Brain microvascular endothelial cell (primary cell): ENCODE measurements at regions not wholly inside any gene's neighbourhood (a gene's known extent, or its start where the extent isn't known, plus 50 kb on each side); places are given as distances from the start of the nearest gene placed in this dataset.

Experiments
- DNase-seq: peaks from one replicate; pipeline ENCODE4 v3.0.0-alpha.2; 2020
- H3K27ac ChIP-seq: fragments of 250-450 bp; sonication (Bioruptor Pico); 2 replicates; pipeline ENCODE4 v1.5.1; 2020; ENCODE audit warnings: mild to moderate bottlenecking, moderate library complexity
- H3K27me3 ChIP-seq: fragments of 250-450 bp; sonication (Bioruptor Pico); replicated peaks from 2 replicates; pipeline ENCODE4 v1.5.1; 2020; ENCODE audit warnings: mild to moderate bottlenecking
- H3K36me3 ChIP-seq: fragments of 250-450 bp; sonication (Bioruptor Pico); replicated peaks from 2 replicates; pipeline ENCODE4 v1.5.1; 2020; ENCODE audit warnings: mild to moderate bottlenecking
- H3K4me3 ChIP-seq: 2 replicates; pipeline ENCODE4 v1.5.1; 2011; ENCODE audit warnings: low read depth, mild to moderate bottlenecking, control low read depth, low read length, moderate library complexity
- in situ Hi-C: cut with HindIII; loops from 2 replicates; pipeline ENCODE4 v1.10.0; 2017; ENCODE audit warnings: low sequenced_read_pairs, low pct_ligation_motif_present
- TF ChIP-seq, protein P1 (sequence below): IDR thresholded peaks from 2 replicates; pipeline ENCODE4 v1.5.1; 2011; ENCODE audit warnings: low read depth, mild to moderate bottlenecking, moderate library complexity, low read length, control low read depth, inconsistent platforms; ENCODE audit errors: missing control alignments

DNA sequence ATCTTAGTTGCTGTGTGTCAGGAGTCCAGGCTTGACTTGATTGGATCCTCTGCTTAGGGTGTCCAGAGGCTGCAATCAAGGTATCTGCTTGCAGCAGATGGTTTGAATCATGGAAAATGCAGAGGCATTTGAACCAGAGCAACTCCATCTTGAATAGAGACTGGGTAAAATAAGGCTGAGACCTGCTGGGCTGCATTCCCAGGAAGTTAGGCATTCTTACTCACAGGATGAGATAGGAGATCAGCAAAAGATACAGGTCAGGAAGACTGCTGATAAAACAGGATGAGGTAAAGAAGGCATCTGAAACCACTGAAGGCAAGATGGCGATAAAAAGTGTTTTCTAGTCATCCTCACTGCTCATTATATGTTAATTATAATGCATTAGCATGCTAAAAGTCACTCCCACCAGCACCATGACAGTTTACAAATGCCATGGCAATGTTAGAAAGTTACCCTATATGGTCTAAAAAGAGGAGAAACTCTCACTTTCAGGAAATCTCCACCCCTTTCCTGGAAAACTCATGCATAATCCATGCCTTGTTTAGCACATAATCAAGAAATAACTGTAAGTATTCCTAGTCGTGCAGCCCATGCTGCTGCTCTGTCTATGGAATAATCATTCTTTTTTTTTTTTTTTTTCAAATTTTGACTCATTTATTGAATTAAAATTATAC is 218.3 kb upstream of the CPNE8 start:
- in situ Hi-C loops = no loop called here
- TF ChIP-seq, protein P1, sequence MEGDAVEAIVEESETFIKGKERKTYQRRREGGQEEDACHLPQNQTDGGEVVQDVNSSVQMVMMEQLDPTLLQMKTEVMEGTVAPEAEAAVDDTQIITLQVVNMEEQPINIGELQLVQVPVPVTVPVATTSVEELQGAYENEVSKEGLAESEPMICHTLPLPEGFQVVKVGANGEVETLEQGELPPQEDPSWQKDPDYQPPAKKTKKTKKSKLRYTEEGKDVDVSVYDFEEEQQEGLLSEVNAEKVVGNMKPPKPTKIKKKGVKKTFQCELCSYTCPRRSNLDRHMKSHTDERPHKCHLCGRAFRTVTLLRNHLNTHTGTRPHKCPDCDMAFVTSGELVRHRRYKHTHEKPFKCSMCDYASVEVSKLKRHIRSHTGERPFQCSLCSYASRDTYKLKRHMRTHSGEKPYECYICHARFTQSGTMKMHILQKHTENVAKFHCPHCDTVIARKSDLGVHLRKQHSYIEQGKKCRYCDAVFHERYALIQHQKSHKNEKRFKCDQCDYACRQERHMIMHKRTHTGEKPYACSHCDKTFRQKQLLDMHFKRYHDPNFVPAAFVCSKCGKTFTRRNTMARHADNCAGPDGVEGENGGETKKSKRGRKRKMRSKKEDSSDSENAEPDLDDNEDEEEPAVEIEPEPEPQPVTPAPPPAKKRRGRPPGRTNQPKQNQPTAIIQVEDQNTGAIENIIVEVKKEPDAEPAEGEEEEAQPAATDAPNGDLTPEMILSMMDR = no peak
- DNase-seq = no peak

GRCh38 chr12:39122562-39123204 is 217.3 kb upstream of the CPNE8 start:
- H3K36me3 ChIP-seq = no peaks in the 10 kb centered on the region
- H3K27me3 ChIP-seq = no peaks in the 10 kb centered on the region
- TF ChIP-seq, protein P1 = no peak
- no peak overlapping the region for H3K27ac ChIP-seq
- in situ Hi-C loops = no loop called here
- no peak for DNase-seq
- H3K4me3 ChIP-seq = no peak overlapping the region

More for the DNA sequence above, 218.3 kb upstream of the CPNE8 start:
- no peak overlapping the region for H3K27ac ChIP-seq
- no peaks in the 10 kb centered on the region for H3K36me3 ChIP-seq
- no peaks in the 10 kb centered on the region for H3K27me3 ChIP-seq
- H3K4me3 ChIP-seq = no peak overlapping the region

GRCh38 chr12:39116861-39117260 is 211.5 kb upstream of the CPNE8 start:
- H3K27me3 ChIP-seq = no peaks in the 10 kb centered on the region
- no peak overlapping the region for H3K4me3 ChIP-seq
- no peak overlapping the region for H3K27ac ChIP-seq
- H3K36me3 ChIP-seq = no peaks in the 10 kb centered on the region
- in situ Hi-C loops = no loop called here
- DNase-seq = no peak
- TF ChIP-seq, protein P1 = no peak

DNA sequence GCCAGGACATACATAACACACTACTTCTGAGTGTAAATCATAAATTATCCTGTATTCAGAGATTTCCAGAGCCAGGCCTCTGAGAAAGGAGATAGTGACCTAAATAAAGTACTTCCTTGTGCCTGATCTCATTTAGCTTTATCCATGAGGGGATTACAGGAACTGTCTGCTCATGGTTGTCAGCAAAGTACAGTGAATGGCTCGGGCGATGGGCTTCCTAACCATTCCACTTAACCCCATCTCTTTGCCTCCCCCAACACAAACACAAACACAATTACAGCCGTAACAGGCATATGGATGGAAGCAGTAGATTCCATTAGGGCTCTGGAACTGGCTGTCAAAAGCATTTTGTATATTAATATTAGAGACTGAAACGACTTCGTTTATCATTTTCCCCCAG is 206.7 kb upstream of the CPNE8 start:
- TF ChIP-seq, protein P1 = no peak
- in situ Hi-C loops = no loop called here
- Histone ChIP-seq H3K4me3 (no peak overlapping the region), H3K27me3 (no peaks in the 10 kb centered on the region), H3K27ac (no peak overlapping the region), H3K36me3 (no peaks in the 10 kb centered on the region)
- DNase-seq = no peak

DNA sequence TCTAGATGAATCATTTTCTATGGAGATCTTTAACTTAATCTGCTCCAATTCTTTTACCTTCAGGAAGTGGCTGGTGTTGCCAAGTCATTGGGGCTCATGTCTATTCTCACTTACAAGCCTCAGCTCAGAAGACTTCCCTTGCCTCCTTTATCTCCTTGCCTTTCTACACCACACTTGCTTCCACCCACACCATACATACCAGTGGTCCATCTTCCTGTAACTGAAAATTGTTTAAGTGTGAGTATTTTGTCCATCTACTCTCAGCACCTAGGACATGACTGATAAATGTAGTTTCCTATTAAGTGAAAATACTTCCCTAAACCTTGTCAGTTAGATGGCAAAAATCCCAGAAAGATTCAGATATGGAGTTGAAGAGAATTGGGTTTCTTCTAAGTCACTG is 199.7 kb upstream of the CPNE8 start:
- Histone ChIP-seq H3K27ac (no peak overlapping the region), H3K27me3 (no peaks in the 10 kb centered on the region), H3K36me3 (no peaks in the 10 kb centered on the region), H3K4me3 (no peak overlapping the region)
- in situ Hi-C loops = no loop called here
- no peak for DNase-seq
- TF ChIP-seq, protein P1 = no peak
